HG02970 (cell line): ENCODE measurements at regions not wholly inside any gene's neighbourhood (a gene's known extent, or its start where the extent isn't known, plus 50 kb on each side); places are given as distances from the start of the nearest gene placed in this dataset.

Source experiments
- ATAC-seq: cut with Tn5 transposase; IDR thresholded peaks from one replicate; pipeline ENCODE4 v1.9.1; 2021; ENCODE audit warnings: mild to moderate bottlenecking, moderate library complexity, moderate number of reproducible peaks; ENCODE audit not compliant: unreplicated experiment, low FRiP score

- ATAC-seq = no peak
These were observed 205.7 kb downstream of the UACA start for GRCh38 chr15:70557521-70558258.

- no peak for ATAC-seq
These were observed 206.6 kb downstream of the UACA start for GRCh38 chr15:70556779-70557178.

DNA sequence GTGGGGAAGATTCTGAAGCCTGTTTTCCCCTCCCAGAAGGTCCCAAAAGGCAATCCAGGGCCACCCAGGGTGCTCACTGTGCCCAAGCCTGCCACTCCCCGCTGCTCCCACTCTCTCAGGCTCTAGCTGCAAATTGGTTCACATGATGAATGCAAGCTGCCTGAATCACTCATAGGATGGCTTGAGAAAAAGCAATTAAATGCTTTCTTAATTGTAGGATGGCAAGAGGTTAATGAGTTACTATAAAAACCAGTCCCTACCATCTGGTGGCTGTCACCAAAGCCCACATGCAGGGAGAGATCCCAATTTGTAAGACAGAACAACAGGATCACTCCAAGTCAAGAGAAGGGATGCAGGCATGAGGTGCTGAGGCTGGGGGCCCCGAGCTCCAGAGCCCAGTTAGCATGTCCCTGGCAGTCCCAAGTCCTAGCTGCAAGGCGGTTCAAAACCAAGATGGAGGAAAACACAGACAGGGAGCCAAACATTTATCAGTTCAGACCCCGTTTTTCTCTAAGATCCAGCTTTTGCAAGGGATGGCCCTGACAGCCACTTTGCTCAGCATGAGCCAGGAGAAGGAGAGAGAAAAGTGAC is 207.1 kb downstream of the UACA start:
- ATAC-seq = no peak

DNA sequence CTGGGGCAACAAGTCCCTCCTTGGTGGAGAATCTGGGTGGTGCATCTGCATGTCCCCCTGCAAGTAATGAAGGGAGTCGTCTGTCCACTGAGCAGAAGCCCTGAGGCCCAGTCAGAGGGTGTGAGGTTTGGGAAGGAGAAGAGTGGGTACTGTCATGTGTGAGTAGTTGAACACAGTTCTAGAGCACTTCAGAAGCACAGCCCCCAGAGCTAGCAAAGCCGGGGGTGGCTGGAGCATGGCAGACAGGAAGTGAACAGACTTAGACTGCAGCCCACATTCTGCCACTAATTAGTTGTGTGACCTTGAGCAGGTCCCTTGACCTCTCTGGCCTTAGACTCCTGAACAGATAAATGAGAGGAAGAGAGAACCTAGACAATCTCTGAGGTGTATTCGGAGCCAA is 207.6 kb downstream of the UACA start:
- ATAC-seq = no peak

DNA sequence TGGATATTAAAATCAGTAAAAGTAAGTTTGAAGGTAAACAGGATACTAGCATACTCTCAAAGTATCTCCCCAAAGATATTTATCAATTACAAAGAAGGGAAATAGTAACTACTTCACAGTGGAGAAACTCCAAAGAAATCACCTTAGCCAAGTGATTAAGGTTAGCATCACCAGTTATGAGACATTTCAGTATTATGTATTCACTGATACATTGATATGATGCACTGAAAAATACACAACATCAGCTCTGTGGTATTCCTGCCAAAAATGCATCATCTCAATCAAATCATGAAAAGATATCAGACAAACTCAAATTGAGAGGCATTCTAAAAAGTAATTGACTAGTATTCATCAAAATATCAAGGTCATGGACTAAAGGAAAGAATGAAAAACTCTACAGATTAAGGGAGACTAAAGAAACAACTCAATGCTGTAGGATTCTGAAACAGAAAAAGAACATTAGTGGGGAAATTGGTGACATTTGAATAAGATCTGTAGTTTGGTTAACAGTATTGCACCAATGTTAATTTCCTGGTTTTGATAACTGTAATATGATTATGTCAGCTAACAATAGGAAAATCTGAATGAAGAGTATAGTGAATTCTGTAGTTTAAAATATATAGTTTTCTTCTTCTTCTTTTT is 215.4 kb downstream of the UACA start:
- no peak for ATAC-seq

DNA sequence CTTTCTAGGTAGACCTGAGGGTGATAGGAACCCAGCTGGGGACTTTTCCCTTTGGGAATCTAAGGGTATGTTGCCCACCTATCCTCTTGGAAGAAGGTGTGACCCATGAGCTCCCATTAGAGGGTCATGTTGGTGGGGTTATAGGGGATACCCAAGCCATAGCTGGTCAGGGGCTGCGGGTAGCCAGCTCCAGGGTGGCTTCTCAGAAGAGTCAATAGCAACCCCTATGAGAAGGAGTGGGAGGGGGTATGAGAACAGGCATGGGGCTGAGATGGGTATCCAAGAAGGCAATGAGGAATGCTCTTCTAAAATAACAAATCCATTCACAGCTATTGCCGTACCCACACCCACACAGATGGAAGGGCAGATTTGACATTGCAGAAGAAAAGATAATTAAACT is 217.8 kb downstream of the UACA start:
- ATAC-seq = no peak

DNA sequence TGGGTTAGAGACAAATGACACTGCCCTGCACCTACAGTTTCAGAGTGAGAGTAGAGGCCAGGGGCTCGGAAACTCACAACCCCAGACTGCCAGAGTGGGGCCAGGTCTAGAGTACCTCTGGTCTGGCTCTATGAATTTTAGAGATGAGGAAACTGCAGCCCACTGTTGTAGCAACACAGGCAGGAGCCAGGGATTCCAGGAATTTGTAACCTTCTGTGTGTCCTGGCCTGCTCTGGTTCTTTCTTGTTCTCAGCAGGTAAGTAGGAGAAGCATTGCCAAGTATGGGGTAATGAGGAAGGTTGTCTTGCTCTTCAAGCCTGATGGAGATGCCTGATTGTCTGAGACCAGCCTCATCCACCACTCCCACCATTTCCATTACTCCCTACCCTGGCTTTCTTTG is 221.8 kb downstream of the UACA start:
- ATAC-seq = no peak

DNA sequence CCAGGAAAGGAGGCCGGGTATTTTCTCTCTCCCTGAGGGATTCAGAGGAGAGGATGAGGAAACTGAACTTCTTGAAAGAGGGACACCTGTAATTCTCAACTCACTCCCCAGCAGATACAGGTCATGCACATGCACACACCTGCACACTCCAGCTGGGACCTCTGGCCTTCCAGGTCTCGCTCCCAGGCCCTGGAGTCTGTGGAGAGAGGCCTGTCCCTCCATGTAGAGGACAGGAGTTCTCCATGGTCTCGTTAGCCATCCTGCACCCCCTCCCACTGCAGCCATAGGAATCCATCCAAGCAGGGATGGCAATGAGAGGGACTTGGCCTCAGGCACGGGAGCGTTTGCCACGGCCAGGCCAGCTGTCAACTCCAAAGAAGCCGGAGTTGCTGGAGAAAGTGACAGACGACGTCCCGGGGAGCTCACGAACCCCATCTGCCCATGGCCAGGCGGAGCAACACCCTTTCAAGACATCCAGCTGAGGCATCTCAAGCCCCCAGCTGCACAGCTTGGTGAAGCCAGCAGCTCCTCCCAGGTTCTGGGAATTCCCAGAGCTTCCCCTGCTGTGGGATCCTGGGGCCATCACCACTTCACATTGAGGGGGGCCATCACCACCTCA is 223.3 kb downstream of the UACA start:
- ATAC-seq = no peak

DNA sequence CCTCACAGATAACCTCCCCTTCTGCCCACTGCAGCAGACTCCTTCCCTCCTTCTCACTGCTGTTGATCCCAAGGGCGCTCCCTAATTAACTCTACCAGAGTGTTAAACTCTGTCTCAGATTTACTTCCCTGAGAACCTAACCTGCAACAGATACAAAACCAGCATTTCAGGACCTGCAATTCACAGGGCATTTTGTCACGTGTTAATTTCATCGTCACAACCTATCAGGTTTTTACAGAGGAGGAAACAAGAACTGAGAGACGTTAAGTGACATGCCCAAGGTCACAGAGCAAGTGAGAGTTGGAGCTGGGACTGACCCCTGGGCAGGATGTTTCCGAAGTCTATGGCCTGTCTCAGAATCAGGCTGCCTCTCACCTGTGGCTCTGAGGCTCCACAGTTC is 223.9 kb downstream of the UACA start:
- ATAC-seq = no peak

GRCh38 chr15:70538278-70538677 is 225.1 kb downstream of the UACA start:
- no peak for ATAC-seq

DNA sequence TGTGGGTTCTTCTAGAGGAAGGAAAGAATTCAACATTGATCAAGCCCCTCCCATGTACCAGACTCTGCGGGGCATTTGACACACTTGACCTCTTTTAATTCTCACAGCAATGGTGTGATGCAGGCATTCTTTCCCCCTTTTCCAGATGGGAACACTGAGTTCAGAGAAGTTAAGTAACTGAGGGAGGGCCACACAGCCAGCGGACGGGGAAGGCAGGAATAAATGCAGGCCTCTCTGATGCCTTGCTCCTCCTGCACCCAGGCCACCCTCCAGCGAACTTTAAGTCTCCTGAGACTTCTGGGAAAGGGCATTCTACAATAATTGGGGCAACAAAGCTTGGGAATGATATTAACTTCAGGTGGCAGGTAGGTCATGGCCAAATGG is 227.4 kb downstream of the UACA start:
- no peak for ATAC-seq

GRCh38 chr15:70535071-70535954 is 228.0 kb downstream of the UACA start:
- ATAC-seq = no peak

- ATAC-seq = no peak
These were observed 229.2 kb downstream of the UACA start for GRCh38 chr15:70533931-70534742.

- no peak for ATAC-seq
These were observed 230.7 kb downstream of the UACA start for GRCh38 chr15:70532531-70533186.

- ATAC-seq = no peak
These were observed 231.8 kb downstream of the UACA start for GRCh38 chr15:70531576-70531975.

GRCh38 chr15:70530906-70531305 is 232.5 kb downstream of the UACA start:
- ATAC-seq = no peak

DNA sequence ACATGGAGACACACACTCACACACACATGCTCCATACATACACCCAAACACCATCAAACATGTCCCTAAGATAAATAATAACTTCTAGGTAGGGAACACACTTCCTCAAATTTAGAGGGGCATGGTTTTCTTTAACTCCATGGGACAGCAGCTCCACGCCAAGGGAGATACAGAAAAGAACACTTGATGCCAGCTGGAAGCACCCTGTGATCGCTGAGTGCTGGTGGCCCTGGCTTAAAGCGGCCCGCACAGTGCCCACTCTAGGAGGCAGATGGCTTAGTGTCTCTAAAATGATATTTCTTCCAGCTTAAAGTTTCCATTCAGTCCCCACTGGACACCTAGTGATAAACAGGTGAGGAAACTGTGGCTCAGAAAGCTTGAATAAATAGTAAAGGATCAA is 232.9 kb downstream of the UACA start:
- no peak for ATAC-seq

DNA sequence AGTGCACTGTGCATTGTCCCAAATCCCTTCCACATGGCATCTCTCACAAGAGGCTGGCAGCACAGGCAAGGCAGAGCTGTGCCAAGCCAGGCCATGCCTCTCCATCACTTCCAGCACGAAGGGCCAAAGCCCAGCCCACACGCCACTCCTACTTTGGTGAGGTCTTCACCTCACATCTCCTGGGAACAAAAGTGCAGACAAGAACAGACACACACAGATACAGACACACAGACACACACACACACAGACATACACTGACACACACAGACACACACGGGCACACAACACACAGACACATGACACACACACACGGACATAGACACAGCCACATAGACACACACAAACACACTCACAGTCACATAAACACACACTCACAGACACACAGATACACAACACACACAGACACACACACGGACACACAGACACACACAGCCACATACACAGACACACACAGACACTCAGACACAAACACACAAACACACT is 233.3 kb downstream of the UACA start:
- ATAC-seq = no peak

DNA sequence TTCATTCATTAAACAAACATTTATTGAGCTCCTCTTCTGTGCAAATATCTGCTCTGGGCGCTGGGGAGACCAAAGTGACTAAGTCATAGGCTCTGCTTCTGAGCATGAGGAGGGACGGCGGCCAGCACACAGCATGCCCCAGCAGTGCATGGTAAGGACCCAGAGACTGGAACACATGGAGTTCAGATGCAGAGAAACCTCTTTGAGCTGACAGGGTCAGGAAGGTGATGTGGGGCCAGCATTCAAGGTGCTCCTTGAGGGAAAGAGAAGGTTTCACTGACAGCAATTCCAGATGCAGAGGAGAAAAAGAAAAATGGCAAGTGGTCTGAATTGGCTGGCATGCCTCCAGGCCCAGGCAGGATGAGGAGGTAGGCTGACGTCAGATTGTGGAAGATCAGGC is 234.5 kb downstream of the UACA start:
- no peak for ATAC-seq
